ENCODE measurements at regions not wholly inside any gene's neighbourhood (a gene's known extent, or its start where the extent isn't known, plus 50 kb on each side); places are given as distances from the start of the nearest gene placed in this dataset.
A peak's percentile ranks its signal among the peaks of the same experiment; 100 is the strongest.

GRCh38 chr7:69342154-69342884, 256.0 kb upstream of the AUTS2 start:
- TF ChIP-seq CTCF (IDR thresholded peaks at IDR 0.05), result no peak
- peak; percentile 17 for TF ChIP-seq POLR2A (IDR thresholded peaks at IDR 0.05)
- ATAC-seq (peak; percentile 80 to 91 (median 90)), DNase-seq (peak in 2 of 3 donors; percentile 24 to 46)
- peak overlapping the region in 1 of 3 donors; percentile 29 for H3K27ac ChIP-seq
- no peaks in the 10 kb centered on the region for H3K36me3 ChIP-seq
- no peak overlapping the region for H3K4me3 ChIP-seq
- WGBS (ENCODE audit: insufficient coverage, low coverage, low lambda C conversion rate, missing lambda C conversion rate), result 36% methylated on average over 10 of the region's 10 CpGs
- H3K9me3 ChIP-seq, result no peaks in the 10 kb centered on the region
- H3K4me1 ChIP-seq, result peaks cover 0 to 10% (median 0%) of the 10 kb centered on the region in 4 donors
- intact Hi-C loops (cut with DNase I), result no loop called here
- H3K27me3 ChIP-seq, result no peaks in the 10 kb centered on the region

GRCh38 chr7:69349291-69349690, 249.0 kb upstream of the AUTS2 start:
- no peak for ATAC-seq
- intact Hi-C loops (cut with DNase I), result no loop called here

GRCh38 chr7:69358163-69358821, 240.0 kb upstream of the AUTS2 start:
- no peak for TF ChIP-seq CTCF (IDR thresholded peaks at IDR 0.05)
- TF ChIP-seq POLR2A (IDR thresholded peaks at IDR 0.05), result no peak
- H3K36me3 ChIP-seq, result no peaks in the 10 kb centered on the region
- no peaks in the 10 kb centered on the region for H3K9me3 ChIP-seq
- WGBS (ENCODE audit: insufficient coverage, low coverage, low lambda C conversion rate, missing lambda C conversion rate), result 51% methylated on average over 3 of the region's 3 CpGs
- no peaks in the 10 kb centered on the region for H3K27me3 ChIP-seq
- no peak overlapping the region for H3K4me3 ChIP-seq
- intact Hi-C loops (cut with DNase I), result no loop called here
- H3K27ac ChIP-seq, result no peak overlapping the region
- DNase-seq, result no peak
- H3K4me1 ChIP-seq, result no peaks in the 10 kb centered on the region
- ATAC-seq, result no peak

More at GRCh38 chr7:69349291-69349690, 249.0 kb upstream of the AUTS2 start:
- 23% methylated on average over 3 of the region's 3 CpGs for WGBS (ENCODE audit: insufficient coverage, low coverage, low lambda C conversion rate, missing lambda C conversion rate)
- no peak for TF ChIP-seq POLR2A (IDR thresholded peaks at IDR 0.05)
- TF ChIP-seq CTCF (IDR thresholded peaks at IDR 0.05), result no peak
- DNase-seq, result no peak
- no peaks in the 10 kb centered on the region for H3K9me3 ChIP-seq
- H3K4me1 ChIP-seq, result no peaks in the 10 kb centered on the region
- H3K27ac ChIP-seq, result no peak overlapping the region
- no peaks in the 10 kb centered on the region for H3K27me3 ChIP-seq
- no peak overlapping the region for H3K4me3 ChIP-seq
- no peaks in the 10 kb centered on the region for H3K36me3 ChIP-seq

- no peaks in the 10 kb centered on the region for H3K4me1 ChIP-seq
- WGBS (ENCODE audit: insufficient coverage, low coverage, low lambda C conversion rate, missing lambda C conversion rate), result 69% methylated on average over 4 of the region's 4 CpGs
- intact Hi-C loops (cut with DNase I), result no loop called here
- no peaks in the 10 kb centered on the region for H3K36me3 ChIP-seq
- TF ChIP-seq POLR2A (IDR thresholded peaks at IDR 0.05), result no peak
- no peak for TF ChIP-seq CTCF (IDR thresholded peaks at IDR 0.05)
- H3K27ac ChIP-seq, result no peak overlapping the region
- H3K4me3 ChIP-seq, result no peak overlapping the region
- H3K9me3 ChIP-seq, result no peaks in the 10 kb centered on the region
- H3K27me3 ChIP-seq, result no peaks in the 10 kb centered on the region
- ATAC-seq, result no peak
- DNase-seq, result no peak
Measured at GRCh38 chr7:69359003-69359700, 239.1 kb upstream of the AUTS2 start.
